Fibroblast of villous mesenchyme (primary cell): ENCODE measurements at regions not wholly inside any gene's neighbourhood (a gene's known extent, or its start where the extent isn't known, plus 50 kb on each side); places are given as distances from the start of the nearest gene placed in this dataset.

ENCODE experiments used
- DNase-seq: peaks from one replicate; pipeline ENCODE4 v3.0.0-alpha.2; 2010; ENCODE audit warnings: low read depth
- H3K4me3 ChIP-seq: 2 replicates; pipeline ENCODE4 v1.5.1; 2011; ENCODE audit warnings: low read depth, mild to moderate bottlenecking, low read length
- TF ChIP-seq, protein P1 (sequence below): IDR thresholded peaks from 2 replicates; pipeline ENCODE4 v1.5.1; 2012; ENCODE audit warnings: low read depth, mild to moderate bottlenecking, low read length; ENCODE audit not compliant: insufficient read depth

DNA sequence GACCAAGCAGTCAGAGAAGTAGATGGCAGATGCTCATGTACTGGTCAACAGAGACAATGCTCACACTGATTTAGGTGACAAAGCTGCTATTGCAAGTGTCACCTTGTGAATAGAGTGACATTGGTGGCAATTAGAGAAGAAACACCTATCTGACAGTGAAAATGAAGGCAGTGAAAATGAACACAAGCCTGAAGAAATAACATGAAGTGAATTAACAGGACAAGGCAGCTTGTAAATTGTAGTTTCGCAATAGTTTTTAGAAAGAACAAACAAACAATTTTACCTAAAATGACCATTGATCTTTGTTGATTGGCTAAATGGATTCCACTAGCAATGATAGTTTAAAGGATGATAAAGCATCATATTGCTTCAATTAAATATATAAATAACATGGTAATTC is 1389.5 kb downstream of the PLA2G4A start:
- TF ChIP-seq, protein P1, sequence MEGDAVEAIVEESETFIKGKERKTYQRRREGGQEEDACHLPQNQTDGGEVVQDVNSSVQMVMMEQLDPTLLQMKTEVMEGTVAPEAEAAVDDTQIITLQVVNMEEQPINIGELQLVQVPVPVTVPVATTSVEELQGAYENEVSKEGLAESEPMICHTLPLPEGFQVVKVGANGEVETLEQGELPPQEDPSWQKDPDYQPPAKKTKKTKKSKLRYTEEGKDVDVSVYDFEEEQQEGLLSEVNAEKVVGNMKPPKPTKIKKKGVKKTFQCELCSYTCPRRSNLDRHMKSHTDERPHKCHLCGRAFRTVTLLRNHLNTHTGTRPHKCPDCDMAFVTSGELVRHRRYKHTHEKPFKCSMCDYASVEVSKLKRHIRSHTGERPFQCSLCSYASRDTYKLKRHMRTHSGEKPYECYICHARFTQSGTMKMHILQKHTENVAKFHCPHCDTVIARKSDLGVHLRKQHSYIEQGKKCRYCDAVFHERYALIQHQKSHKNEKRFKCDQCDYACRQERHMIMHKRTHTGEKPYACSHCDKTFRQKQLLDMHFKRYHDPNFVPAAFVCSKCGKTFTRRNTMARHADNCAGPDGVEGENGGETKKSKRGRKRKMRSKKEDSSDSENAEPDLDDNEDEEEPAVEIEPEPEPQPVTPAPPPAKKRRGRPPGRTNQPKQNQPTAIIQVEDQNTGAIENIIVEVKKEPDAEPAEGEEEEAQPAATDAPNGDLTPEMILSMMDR = no peak
- no peak overlapping the region for H3K4me3 ChIP-seq
- DNase-seq = no peak

DNA sequence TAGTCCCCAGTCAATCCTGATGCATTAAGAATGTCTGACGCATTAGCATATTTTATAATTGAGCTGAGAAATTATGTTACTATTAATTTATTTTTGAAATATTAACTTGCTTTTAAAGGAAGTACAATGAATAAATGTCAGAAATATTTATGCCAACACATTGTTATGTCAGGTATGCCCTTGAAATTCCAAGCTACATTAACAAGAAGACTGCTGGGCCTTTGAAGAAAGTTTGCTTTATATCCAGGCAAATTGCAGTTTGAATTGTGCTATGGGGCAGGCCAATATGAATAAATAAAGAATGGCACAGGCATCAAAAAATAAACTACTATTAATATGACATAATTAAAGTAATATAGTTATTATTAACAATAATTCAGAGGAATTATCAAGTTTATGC is 1391.3 kb downstream of the PLA2G4A start:
- TF ChIP-seq, protein P1 = no peak
- H3K4me3 ChIP-seq = no peak overlapping the region
- no peak for DNase-seq

DNA sequence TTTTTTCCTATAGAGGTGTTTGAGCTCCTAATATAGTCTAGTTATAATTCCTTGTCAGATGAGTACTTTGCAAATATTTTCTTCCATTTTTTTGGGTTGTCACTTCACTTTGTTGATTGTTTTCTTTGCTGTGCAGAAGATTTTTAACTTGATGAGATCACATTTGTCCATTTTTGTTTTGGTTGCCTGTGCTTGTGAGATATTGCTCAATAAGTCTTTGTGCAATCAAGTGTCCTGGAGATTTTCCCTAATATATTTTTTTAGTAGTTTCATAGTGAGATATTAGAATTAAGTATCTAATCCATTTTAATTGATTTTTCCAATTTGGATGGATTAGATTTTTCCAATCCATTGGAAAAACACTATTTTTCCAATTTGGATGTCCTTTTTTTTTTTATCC is 1395.5 kb downstream of the PLA2G4A start:
- DNase-seq = peak; percentile 2

DNA sequence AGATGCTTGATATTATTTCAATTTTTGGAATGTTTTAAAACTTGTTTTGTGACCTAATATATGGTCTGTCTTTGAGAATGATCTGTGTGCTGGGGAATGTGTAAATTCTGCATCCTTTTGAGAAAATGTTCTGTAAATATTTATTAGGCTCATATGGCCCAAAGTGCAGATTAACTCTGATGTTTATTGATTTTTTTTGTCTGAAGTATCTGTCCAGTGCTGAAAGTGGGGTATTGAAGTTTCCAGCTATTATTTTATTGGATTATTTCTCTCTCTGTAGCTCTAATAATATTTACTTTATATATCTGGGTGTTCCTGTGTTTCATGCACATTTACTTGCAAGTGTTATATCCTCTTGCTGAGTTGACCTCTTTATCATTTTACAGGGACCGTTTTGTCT is 1397.2 kb downstream of the PLA2G4A start:
- TF ChIP-seq, protein P1 = no peak
- no peak for DNase-seq
- H3K4me3 ChIP-seq = no peak overlapping the region

More for the DNA sequence above, 1395.5 kb downstream of the PLA2G4A start:
- TF ChIP-seq, protein P1 = no peak
- no peak overlapping the region for H3K4me3 ChIP-seq

DNA sequence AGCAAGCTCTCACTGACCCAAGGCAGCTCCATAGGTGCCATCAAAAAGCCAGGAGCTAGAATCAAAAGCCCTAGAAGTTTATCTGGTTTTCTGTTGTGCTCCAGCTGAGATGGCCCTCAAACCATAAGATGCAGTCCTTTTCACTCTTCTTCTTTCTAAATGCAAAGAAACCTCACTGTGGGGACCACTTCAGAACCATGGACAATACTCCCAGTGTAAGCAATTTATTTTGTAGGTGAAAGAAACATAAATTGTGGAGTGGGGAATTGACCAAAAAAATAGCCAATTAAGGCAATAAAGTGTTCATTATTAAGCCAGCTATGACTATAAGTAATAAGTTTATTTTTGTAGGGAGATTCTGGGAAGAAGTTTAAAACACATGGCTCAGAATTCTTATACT is 1399.9 kb downstream of the PLA2G4A start:
- TF ChIP-seq, protein P1 = no peak
- H3K4me3 ChIP-seq = no peak overlapping the region
- no peak for DNase-seq

DNA sequence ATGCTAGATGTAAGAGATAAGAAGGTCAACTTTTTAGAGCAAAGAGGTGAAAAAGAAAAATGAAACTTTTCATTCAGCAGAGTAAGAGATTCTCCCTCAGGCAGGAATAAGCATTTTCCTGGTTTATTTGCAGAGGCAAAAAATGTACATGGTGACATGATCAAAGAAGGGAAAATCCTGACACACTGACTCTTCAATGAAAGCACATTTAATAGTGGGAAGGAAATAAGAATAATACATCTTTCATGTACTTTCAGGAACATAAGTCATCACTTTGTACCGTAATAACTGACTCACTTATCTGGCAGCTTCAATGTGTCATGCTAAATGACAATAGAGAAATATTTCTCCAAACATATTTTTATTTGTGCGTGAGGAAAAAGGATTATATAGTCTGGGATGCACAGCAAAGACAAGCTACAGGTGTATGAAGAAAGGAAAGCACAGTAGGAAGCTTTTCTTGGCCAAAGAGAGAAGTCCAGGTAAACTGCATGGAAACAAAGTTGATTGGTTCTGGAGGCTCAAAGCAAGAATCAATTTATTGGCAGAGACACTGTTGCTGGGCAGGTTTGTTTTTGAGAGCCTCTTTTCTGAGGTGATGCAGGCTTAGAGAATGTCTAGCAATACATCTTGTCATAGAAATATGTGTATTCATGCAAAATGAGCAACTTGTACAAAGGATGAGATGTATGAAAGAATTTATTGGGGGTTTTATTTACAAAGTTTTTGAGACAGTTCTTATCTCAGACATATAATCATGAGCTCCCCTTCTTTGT is 1409.0 kb downstream of the PLA2G4A start:
- no peak overlapping the region for H3K4me3 ChIP-seq
- TF ChIP-seq, protein P1 = no peak
- DNase-seq = no peak
